ENCODE measurements at regions not wholly inside any gene's neighbourhood (a gene's known extent, or its start where the extent isn't known, plus 50 kb on each side); places are given as distances from the start of the nearest gene placed in this dataset.

GRCh38 chr18:38198956-38199355, 633.4 kb upstream of the CELF4 start:
- DNase-seq (ENCODE audit: low spot score in 2 of 2): no peak
- no peaks in the 10 kb centered on the region for H3K4me1 ChIP-seq
- TF ChIP-seq CTCF (IDR thresholded peaks at IDR 0.05) (no peak), POLR2AphosphoS5 (IDR thresholded peaks at IDR 0.05) (no peak), POLR2A (IDR thresholded peaks at IDR 0.05) (no peak)
- H3K36me3 ChIP-seq: no peaks in the 10 kb centered on the region
- H3K4me3 ChIP-seq: no peak overlapping the region
- H3K27ac ChIP-seq: no peak overlapping the region
- no peaks in the 10 kb centered on the region for H3K9me3 ChIP-seq
- H3K27me3 ChIP-seq: no peaks in the 10 kb centered on the region
- intact Hi-C loops (cut with DNase I; ENCODE audit: low total_unique reads): no loop called here

GRCh38 chr18:38198526-38198925, 632.9 kb upstream of the CELF4 start:
- Histone ChIP-seq H3K27me3 (no peaks in the 10 kb centered on the region), H3K4me3 (no peak overlapping the region), H3K4me1 (no peaks in the 10 kb centered on the region), H3K9me3 (no peaks in the 10 kb centered on the region), H3K36me3 (no peaks in the 10 kb centered on the region), H3K27ac (no peak overlapping the region)
- DNase-seq (ENCODE audit: low spot score in 2 of 2): no peak
- intact Hi-C loops (cut with DNase I; ENCODE audit: low total_unique reads): no loop called here
- TF ChIP-seq POLR2A (IDR thresholded peaks at IDR 0.05): no peak

GRCh38 chr18:38186491-38186890, 620.9 kb upstream of the CELF4 start:
- no peak for TF ChIP-seq CTCF (IDR thresholded peaks at IDR 0.05)
- TF ChIP-seq POLR2AphosphoS5 (IDR thresholded peaks at IDR 0.05): no peak
- TF ChIP-seq POLR2A (IDR thresholded peaks at IDR 0.05): no peak
- Histone ChIP-seq H3K27me3 (no peaks in the 10 kb centered on the region), H3K27ac (no peak overlapping the region), H3K4me1 (no peaks in the 10 kb centered on the region), H3K36me3 (no peaks in the 10 kb centered on the region), H3K4me3 (no peak overlapping the region), H3K9me3 (peaks cover 0 to 13% of the 10 kb centered on the region in 2 donors)
- intact Hi-C loops (cut with DNase I; ENCODE audit: low total_unique reads): no loop called here
- no peak for DNase-seq (ENCODE audit: low spot score in 2 of 2)

- Histone ChIP-seq H3K4me3 (no peak overlapping the region), H3K36me3 (no peaks in the 10 kb centered on the region), H3K27ac (no peak overlapping the region), H3K9me3 (no peaks in the 10 kb centered on the region), H3K4me1 (no peaks in the 10 kb centered on the region), H3K27me3 (no peaks in the 10 kb centered on the region)
- intact Hi-C loops (cut with DNase I; ENCODE audit: low total_unique reads): no loop called here
- TF ChIP-seq POLR2A (IDR thresholded peaks at IDR 0.05): no peak
- TF ChIP-seq CTCF (IDR thresholded peaks at IDR 0.05): no peak
- TF ChIP-seq POLR2AphosphoS5 (IDR thresholded peaks at IDR 0.05): no peak
- DNase-seq (ENCODE audit: low spot score in 2 of 2): no peak
Measured at GRCh38 chr18:38174594-38174993, 609.0 kb upstream of the CELF4 start.

- no peak for DNase-seq (ENCODE audit: low spot score in 2 of 2)
- H3K27me3 ChIP-seq: no peaks in the 10 kb centered on the region
- H3K27ac ChIP-seq: no peak overlapping the region
Measured at GRCh38 chr18:38174173-38174572, 608.6 kb upstream of the CELF4 start.

More at GRCh38 chr18:38174173-38174572, 608.6 kb upstream of the CELF4 start:
- TF ChIP-seq POLR2A (IDR thresholded peaks at IDR 0.05): no peak
- TF ChIP-seq POLR2AphosphoS5 (IDR thresholded peaks at IDR 0.05): no peak
- no peak for TF ChIP-seq CTCF (IDR thresholded peaks at IDR 0.05)
- Histone ChIP-seq H3K4me3 (no peak overlapping the region), H3K9me3 (no peaks in the 10 kb centered on the region), H3K36me3 (no peaks in the 10 kb centered on the region), H3K4me1 (no peaks in the 10 kb centered on the region)
- intact Hi-C loops (cut with DNase I; ENCODE audit: low total_unique reads): no loop called here
